SK-N-MC (cell line): ENCODE measurements at regions not wholly inside any gene's neighbourhood (a gene's known extent, or its start where the extent isn't known, plus 50 kb on each side); places are given as distances from the start of the nearest gene placed in this dataset.

Experiments
- EZH2 ChIP-seq: fragments of 200-600 bp; sonication (generic); IDR thresholded peaks from one replicate; pipeline ENCODE4 v1.6.1; 2017; ENCODE audit warnings: antibody characterized with exemption
- POLR2AphosphoS5 ChIP-seq: IDR thresholded peaks from 2 replicates; pipeline ENCODE4 v1.6.1; 2012; ENCODE audit warnings: mild to moderate bottlenecking, low read depth, low read length, borderline replicate concordance

GRCh38 chr11:81585390-81585933 is 1148.2 kb downstream of the FAM181B start:
- no peak for TF ChIP-seq POLR2AphosphoS5
- no peak for TF ChIP-seq EZH2
